GM19328 (cell line): ENCODE measurements at regions not wholly inside any gene's neighbourhood (a gene's known extent, or its start where the extent isn't known, plus 50 kb on each side); places are given as distances from the start of the nearest gene placed in this dataset.

Source experiments
- ATAC-seq: cut with Tn5 transposase; IDR thresholded peaks from one replicate; pipeline ENCODE4 v1.9.1; 2021; ENCODE audit warnings: mild to moderate bottlenecking, moderate library complexity; ENCODE audit not compliant: unreplicated experiment

DNA sequence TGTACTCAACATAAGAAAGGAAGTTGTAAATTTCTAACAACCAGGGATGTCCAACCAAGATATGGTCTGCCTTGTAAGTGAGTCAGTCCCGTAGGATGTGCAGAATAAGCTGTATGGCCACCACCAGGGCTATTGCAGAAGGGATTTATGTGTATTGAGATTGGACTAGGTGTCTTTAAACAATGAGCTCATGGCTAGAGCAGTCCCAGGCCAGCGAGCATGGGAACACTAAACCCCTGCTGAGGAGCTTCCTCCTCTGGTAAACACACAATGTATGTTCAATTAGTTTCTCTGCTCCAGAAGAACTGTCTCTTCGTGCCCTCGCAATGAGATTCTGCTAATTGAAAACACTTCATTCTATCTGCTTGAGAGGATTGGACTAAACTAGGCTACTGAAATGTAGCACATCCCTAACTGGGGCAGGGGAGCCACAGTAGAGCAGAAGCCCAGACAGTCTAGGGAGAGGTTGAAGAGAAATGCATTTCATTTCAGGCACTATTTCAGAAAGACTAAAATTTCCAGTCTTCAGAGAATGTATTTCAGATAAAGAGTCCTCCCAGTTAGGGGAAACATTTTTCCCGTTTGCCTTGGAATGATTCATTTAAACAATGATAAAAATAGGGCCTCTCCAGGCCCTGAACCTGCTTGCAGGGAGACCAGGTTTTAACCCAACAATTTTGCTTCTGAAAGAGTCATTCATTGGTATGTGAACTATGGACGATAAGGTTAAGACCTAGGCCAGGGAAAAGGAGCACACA is 154.7 kb downstream of the FAM114A2 start:
- ATAC-seq, result no peak

DNA sequence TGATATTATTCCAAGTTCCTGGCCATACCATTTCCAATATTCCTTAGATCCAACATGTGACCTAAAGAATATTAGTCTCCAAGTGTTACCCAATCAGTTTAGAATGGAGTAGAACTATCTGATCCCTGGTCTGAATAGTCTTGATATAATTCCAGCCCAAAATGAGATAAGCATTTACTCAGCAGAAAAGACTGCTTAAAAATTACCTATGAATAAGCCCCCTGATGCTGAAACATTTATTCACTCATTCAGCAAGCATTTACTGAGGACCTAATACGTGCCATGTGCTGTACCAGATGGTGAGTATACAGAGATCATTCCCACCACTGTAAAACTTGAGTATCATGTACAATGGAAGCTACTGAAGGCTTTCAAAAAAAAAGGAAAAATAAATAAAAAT is 157.0 kb downstream of the FAM114A2 start:
- no peak for ATAC-seq

DNA sequence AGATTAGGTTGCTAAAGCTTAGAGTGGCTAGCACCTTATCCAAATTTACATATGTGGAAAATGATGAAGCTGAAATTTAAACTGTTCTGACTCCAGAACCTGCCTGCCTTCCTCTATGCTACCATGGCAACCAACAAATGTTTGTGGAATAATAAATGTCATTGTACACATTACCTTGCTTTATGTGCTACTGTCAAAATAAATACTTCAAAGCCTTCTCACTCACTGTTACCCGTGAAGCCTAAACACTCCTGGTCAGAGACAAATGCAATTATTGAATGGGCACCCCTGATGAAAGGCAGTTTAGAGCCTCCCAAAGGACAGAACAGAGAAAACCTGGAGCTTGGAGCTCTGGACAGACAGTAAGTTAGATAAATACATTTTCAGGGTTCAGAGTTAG is 158.6 kb downstream of the FAM114A2 start:
- ATAC-seq, result no peak

DNA sequence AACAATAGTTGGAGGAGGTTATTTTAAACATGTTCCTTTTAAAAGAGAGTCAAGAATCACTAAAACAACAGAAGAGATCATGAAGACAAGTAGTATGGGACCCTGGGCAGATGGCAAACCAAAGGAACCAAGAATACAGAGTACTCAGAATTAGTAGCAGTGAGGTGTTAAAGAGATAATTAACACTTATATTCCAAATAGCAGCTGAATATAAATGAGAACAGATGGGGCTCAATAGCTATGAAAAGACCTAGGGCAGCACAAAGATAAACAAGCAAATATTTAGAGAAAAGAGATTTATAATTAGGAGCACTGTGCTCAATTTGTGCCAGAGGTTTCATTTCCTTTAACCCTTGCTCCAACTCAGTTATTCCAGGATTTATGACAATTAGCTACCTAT is 159.1 kb downstream of the FAM114A2 start:
- no peak for ATAC-seq

DNA sequence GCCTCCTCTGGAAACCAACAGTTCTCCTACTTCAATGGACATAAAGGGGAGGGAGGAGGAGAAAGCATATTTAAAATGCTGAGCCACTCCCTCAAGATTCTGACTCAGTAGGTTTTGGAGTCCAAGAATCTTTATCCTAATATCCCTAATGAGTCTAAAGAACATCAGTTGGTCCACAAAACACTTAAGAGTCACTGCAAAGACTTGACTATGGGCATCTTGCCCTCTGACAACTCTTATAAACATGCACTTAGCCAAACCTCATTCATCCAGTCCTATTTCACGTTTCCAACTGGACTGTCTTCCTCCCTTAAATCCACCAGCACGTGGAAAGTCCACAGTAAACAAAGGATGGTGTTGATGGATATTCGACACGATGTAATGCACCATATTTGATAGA is 172.5 kb downstream of the FAM114A2 start:
- no peak for ATAC-seq

DNA sequence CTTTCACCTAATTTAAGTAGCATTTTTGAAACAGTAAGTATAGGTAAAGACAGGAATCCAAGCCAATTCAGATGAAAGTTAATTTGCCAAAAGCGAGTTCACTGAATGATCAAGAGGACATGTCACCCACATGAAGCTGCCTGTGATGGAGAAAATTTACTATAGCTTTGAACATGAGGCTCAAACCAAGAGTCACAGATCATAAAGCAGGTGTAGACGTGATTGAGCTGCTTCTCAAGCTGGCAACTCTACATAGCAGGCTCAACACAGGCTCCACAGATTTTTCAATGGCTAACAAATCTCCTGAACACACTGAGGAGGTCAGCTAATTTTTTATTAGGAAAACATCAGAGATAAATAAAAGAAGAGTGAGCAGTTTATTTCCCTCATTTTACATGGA is 173.7 kb downstream of the FAM114A2 start:
- ATAC-seq, result no peak

DNA sequence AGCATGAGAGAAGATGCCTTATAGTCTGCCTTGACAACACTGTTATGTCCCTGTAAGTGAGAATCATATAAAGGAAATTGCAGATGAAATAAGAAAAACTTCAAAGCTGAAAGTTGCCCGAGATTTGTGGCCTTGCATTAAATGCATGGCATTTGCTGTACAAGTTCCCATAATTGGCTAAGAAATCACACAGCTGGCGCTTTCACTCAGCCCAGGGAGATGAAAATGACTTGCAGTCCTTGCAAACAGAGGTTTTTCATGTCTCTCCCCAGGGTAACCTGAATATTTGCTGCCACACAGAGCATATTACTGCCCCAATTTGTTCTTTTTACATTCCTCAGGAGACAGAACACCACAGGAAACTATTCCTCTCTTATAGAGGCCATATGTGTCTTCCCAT is 174.8 kb downstream of the FAM114A2 start:
- no peak for ATAC-seq
